ENCODE measurements at regions not wholly inside any gene's neighbourhood (a gene's known extent, or its start where the extent isn't known, plus 50 kb on each side); places are given as distances from the start of the nearest gene placed in this dataset.

DNA sequence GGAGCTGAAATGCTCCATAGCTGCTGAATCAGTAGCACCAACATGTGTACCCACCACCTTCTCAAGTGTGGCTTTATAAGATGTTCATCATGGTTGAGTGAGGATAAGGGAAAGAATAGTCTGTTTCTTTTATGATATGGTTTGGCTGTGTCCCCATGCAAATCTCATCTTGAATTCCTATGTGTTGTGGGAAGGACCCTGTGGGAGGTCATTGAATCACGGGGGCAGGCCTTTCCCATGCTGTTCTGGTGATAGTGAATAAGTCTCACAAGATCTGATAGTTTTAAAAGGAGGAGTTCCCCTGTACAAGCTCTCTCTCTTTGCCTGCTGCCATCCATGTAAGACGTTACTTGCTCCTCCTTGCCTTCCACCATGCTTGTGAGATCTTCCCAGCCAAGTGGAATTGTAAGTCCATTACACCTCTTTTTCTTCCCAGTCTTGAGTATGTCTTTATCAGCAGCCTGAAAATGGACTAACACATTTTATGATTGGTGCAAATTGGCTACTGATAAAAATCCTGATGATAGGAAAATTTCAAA lies 799.9 kb downstream of the TNS3 start:
- TF ChIP-seq, protein P1, sequence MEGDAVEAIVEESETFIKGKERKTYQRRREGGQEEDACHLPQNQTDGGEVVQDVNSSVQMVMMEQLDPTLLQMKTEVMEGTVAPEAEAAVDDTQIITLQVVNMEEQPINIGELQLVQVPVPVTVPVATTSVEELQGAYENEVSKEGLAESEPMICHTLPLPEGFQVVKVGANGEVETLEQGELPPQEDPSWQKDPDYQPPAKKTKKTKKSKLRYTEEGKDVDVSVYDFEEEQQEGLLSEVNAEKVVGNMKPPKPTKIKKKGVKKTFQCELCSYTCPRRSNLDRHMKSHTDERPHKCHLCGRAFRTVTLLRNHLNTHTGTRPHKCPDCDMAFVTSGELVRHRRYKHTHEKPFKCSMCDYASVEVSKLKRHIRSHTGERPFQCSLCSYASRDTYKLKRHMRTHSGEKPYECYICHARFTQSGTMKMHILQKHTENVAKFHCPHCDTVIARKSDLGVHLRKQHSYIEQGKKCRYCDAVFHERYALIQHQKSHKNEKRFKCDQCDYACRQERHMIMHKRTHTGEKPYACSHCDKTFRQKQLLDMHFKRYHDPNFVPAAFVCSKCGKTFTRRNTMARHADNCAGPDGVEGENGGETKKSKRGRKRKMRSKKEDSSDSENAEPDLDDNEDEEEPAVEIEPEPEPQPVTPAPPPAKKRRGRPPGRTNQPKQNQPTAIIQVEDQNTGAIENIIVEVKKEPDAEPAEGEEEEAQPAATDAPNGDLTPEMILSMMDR (IDR thresholded peaks at IDR 0.05) = no peak
- no peak for TF ChIP-seq POLR2A (IDR thresholded peaks at IDR 0.05)
- TF ChIP-seq POLR2AphosphoS5 (IDR thresholded peaks at IDR 0.05; ENCODE audit: insufficient read depth in 1 of 2, low read depth in 1 of 2) = no peak
